ENCODE measurements at regions not wholly inside any gene's neighbourhood (a gene's known extent, or its start where the extent isn't known, plus 50 kb on each side); places are given as distances from the start of the nearest gene placed in this dataset.

DNA sequence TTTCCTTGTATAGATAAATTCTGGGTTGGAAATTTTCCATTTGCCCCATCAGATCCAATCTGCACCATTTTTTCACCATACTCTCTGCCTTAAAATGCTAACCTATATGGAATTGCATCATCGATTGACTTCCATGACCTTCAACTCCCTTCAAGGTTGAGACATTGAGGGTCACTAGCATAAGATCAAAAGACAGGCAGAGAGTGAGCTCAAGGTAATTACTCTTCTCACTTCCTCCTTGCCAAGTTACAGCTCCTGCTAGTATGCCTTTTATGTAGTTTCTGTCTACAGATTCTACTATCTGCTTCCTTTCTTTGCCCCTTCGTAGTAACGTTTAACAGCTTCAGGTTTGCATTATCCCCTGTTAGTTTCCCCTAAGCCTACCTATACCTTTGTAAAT is 1127.7 kb upstream of the LRRTM3 start:
- peaks cover 0 to 1% of the 10 kb centered on the region in 2 donors for H3K4me1 ChIP-seq (ENCODE audit: control insufficient read depth in 2 of 2, insufficient read depth in 1 of 2, low read depth in 1 of 2, low read length in 2 of 2)
- no peak for DNase-seq (ENCODE audit: low spot score)
- no peak overlapping the region for H3K9ac ChIP-seq (ENCODE audit: low read depth, low read length, poor library complexity)
- no peak overlapping the region for H3K27ac ChIP-seq (replicated peaks; ENCODE audit: low read length)
- no peak overlapping the region for H3K18ac ChIP-seq (ENCODE audit: low read length)
- no peaks in the 10 kb centered on the region for H3K79me1 ChIP-seq (ENCODE audit: low read depth, low read length)
- no peak overlapping the region for H2AFZ ChIP-seq (ENCODE audit: low read length)
- H3K9me3 ChIP-seq (replicated peaks in 1 of 2; ENCODE audit: control insufficient read depth in 2 of 2, insufficient read depth in 1 of 2, low read depth in 1 of 2, low read length in 2 of 2), result no peaks in the 10 kb centered on the region
- H3K14ac ChIP-seq (ENCODE audit: low read length), result no peak overlapping the region
- H3K27me3 ChIP-seq (ENCODE audit: control insufficient read depth in 3 of 3, insufficient read depth in 3 of 3, low read depth in 1 of 3, low read length in 3 of 3), result no peaks in the 10 kb centered on the region
- H2BK5ac ChIP-seq (ENCODE audit: low read length), result no peak overlapping the region
- no peak overlapping the region for H4K91ac ChIP-seq (ENCODE audit: low read depth, low read length, poor library complexity)
- no peak overlapping the region for H2BK12ac ChIP-seq (ENCODE audit: low read length)
- H4K8ac ChIP-seq (ENCODE audit: low read depth, low read length), result no peak overlapping the region
- WGBS, 2 donors (ENCODE audit: extremely low coverage in 2 of 2, insufficient read length in 2 of 2, insufficient replicate concordance in 1 of 2), result no CpG with 5 or more reads among the region's 3 CpGs
- no peak overlapping the region for H2AK5ac ChIP-seq (ENCODE audit: low read depth, low read length)
- no peak overlapping the region for H3K4ac ChIP-seq (ENCODE audit: low read length)
- no peaks in the 10 kb centered on the region for H3K36me3 ChIP-seq (replicated peaks in 1 of 2; ENCODE audit: control insufficient read depth in 2 of 2, insufficient read depth in 2 of 2, low read length in 2 of 2)
- no peak overlapping the region for H3K23ac ChIP-seq (ENCODE audit: low read depth, low read length, poor library complexity)
- no peak overlapping the region for H2BK120ac ChIP-seq (ENCODE audit: low read depth, low read length)
- no peak overlapping the region for H3K4me3 ChIP-seq (ENCODE audit: low read length in 2 of 2)
- H2BK15ac ChIP-seq (ENCODE audit: low read length), result no peak overlapping the region
- H3K4me2 ChIP-seq (ENCODE audit: insufficient read depth, low read length, poor library complexity, severe bottlenecking), result no peak overlapping the region

DNA sequence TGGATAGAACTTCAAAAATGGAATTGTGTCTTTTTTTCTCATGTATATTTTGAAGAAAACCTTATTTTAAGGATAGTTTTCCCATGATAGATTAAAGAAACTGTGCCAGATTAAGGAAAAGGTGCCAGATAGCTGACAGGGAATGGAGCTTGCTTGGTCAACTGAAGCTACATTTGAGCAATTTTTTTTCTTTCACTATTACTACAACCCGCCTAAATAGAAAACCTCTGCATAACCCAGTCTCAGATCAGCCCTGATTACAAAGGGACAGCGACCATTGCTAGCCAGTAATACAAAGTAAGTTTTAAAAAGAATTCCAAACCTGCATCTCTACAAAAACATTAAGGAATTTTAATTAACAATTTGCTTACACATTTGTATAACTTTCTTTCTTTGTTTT is 1123.4 kb upstream of the LRRTM3 start:
- H3K23ac ChIP-seq (ENCODE audit: low read depth, low read length, poor library complexity), result no peak overlapping the region
- H3K36me3 ChIP-seq (replicated peaks in 1 of 2; ENCODE audit: control insufficient read depth in 2 of 2, insufficient read depth in 2 of 2, low read length in 2 of 2), result no peaks in the 10 kb centered on the region
- no peak overlapping the region for H2BK5ac ChIP-seq (ENCODE audit: low read length)
- H3K4ac ChIP-seq (ENCODE audit: low read length), result no peak overlapping the region
- H3K4me3 ChIP-seq (ENCODE audit: low read length in 2 of 2), result no peak overlapping the region
- H3K27ac ChIP-seq (replicated peaks; ENCODE audit: low read length), result no peak overlapping the region
- H2AFZ ChIP-seq (ENCODE audit: low read length), result no peak overlapping the region
- no peak overlapping the region for H2AK5ac ChIP-seq (ENCODE audit: low read depth, low read length)
- no peaks in the 10 kb centered on the region for H3K9me3 ChIP-seq (replicated peaks in 1 of 2; ENCODE audit: control insufficient read depth in 2 of 2, insufficient read depth in 1 of 2, low read depth in 1 of 2, low read length in 2 of 2)
- no peak overlapping the region for H3K18ac ChIP-seq (ENCODE audit: low read length)
- H2BK15ac ChIP-seq (ENCODE audit: low read length), result no peak overlapping the region
- no peaks in the 10 kb centered on the region for H3K79me1 ChIP-seq (ENCODE audit: low read depth, low read length)
- no peak for DNase-seq (ENCODE audit: low spot score)
- no CpG with 5 or more reads among the region's 2 CpGs for WGBS, 2 donors (ENCODE audit: extremely low coverage in 2 of 2, insufficient read length in 2 of 2, insufficient replicate concordance in 1 of 2)
- no peak overlapping the region for H3K4me2 ChIP-seq (ENCODE audit: insufficient read depth, low read length, poor library complexity, severe bottlenecking)
- H2BK120ac ChIP-seq (ENCODE audit: low read depth, low read length), result no peak overlapping the region
- H3K4me1 ChIP-seq (ENCODE audit: control insufficient read depth in 2 of 2, insufficient read depth in 1 of 2, low read depth in 1 of 2, low read length in 2 of 2), result peaks cover 0 to 1% of the 10 kb centered on the region in 2 donors
- no peak overlapping the region for H4K8ac ChIP-seq (ENCODE audit: low read depth, low read length)
- H3K14ac ChIP-seq (ENCODE audit: low read length), result no peak overlapping the region
- H3K9ac ChIP-seq (ENCODE audit: low read depth, low read length, poor library complexity), result no peak overlapping the region
- H3K27me3 ChIP-seq (ENCODE audit: control insufficient read depth in 3 of 3, insufficient read depth in 3 of 3, low read depth in 1 of 3, low read length in 3 of 3), result no peaks in the 10 kb centered on the region
- H4K91ac ChIP-seq (ENCODE audit: low read depth, low read length, poor library complexity), result no peak overlapping the region
- H2BK12ac ChIP-seq (ENCODE audit: low read length), result no peak overlapping the region

DNA sequence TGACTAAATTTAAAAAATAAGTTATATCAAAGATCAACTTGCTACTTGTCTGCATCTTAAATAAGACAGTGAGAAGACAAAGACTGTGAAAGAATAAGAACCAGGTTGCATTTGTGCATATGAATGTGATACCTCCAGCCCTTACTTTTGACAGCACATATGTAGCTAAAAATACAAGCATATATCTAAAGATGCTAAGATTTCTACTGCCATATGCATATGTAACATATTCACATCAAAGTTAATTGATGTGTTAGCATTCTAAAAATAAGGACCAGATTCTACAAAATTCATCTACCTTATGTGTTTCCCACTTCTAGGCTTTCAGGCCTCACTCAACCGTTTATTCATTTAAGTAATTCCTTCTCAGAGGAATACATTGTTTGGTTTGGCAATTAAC is 1120.3 kb upstream of the LRRTM3 start:
- H4K91ac ChIP-seq (ENCODE audit: low read depth, low read length, poor library complexity), result no peak overlapping the region
- H3K79me1 ChIP-seq (ENCODE audit: low read depth, low read length), result no peaks in the 10 kb centered on the region
- no peak overlapping the region for H4K8ac ChIP-seq (ENCODE audit: low read depth, low read length)
- H2BK5ac ChIP-seq (ENCODE audit: low read length), result no peak overlapping the region
- H3K14ac ChIP-seq (ENCODE audit: low read length), result no peak overlapping the region
- H3K4me2 ChIP-seq (ENCODE audit: insufficient read depth, low read length, poor library complexity, severe bottlenecking), result no peak overlapping the region
- no peak overlapping the region for H3K4me3 ChIP-seq (ENCODE audit: low read length in 2 of 2)
- no peak overlapping the region for H2AFZ ChIP-seq (ENCODE audit: low read length)
- no peaks in the 10 kb centered on the region for H3K9me3 ChIP-seq (replicated peaks in 1 of 2; ENCODE audit: control insufficient read depth in 2 of 2, insufficient read depth in 1 of 2, low read depth in 1 of 2, low read length in 2 of 2)
- no peak overlapping the region for H3K9ac ChIP-seq (ENCODE audit: low read depth, low read length, poor library complexity)
- no peak overlapping the region for H3K4ac ChIP-seq (ENCODE audit: low read length)
- H3K4me1 ChIP-seq (ENCODE audit: control insufficient read depth in 2 of 2, insufficient read depth in 1 of 2, low read depth in 1 of 2, low read length in 2 of 2), result peaks cover 0 to 1% of the 10 kb centered on the region in 2 donors
- DNase-seq (ENCODE audit: low spot score), result no peak
- WGBS, 2 donors (ENCODE audit: extremely low coverage in 2 of 2, insufficient read length in 2 of 2, insufficient replicate concordance in 1 of 2), result no CpG with 5 or more reads among the region's 1 CpG
- no peak overlapping the region for H2AK5ac ChIP-seq (ENCODE audit: low read depth, low read length)
- no peak overlapping the region for H2BK120ac ChIP-seq (ENCODE audit: low read depth, low read length)
- no peak overlapping the region for H3K27ac ChIP-seq (replicated peaks; ENCODE audit: low read length)
- H3K23ac ChIP-seq (ENCODE audit: low read depth, low read length, poor library complexity), result no peak overlapping the region
- H3K18ac ChIP-seq (ENCODE audit: low read length), result no peak overlapping the region
- H2BK15ac ChIP-seq (ENCODE audit: low read length), result no peak overlapping the region
- H3K27me3 ChIP-seq (ENCODE audit: control insufficient read depth in 3 of 3, insufficient read depth in 3 of 3, low read depth in 1 of 3, low read length in 3 of 3), result no peaks in the 10 kb centered on the region
- no peak overlapping the region for H2BK12ac ChIP-seq (ENCODE audit: low read length)
- H3K36me3 ChIP-seq (replicated peaks in 1 of 2; ENCODE audit: control insufficient read depth in 2 of 2, insufficient read depth in 2 of 2, low read length in 2 of 2), result no peaks in the 10 kb centered on the region

DNA sequence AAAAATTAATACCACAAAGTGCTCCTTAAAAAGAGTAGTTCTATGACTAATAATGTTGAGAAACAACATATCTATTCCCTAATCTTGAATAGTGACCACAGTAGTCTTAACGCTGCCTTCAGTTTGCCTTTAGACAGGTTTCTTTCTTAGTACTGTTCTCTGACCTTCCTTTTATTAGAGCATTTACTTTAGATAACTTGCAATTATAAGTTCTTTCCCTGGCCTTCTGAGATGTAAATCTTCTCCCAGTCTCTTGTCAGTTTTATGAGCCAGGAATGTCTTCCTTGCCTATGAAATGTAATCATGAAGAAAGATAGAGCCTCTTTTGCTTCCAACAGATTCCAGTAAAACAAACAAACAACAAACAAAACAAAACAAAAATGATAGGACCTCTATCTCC is 1119.8 kb upstream of the LRRTM3 start:
- Histone ChIP-seq H3K79me1 (ENCODE audit: low read depth, low read length) (no peaks in the 10 kb centered on the region), H3K4ac (ENCODE audit: low read length) (no peak overlapping the region), H3K27me3 (ENCODE audit: control insufficient read depth in 3 of 3, insufficient read depth in 3 of 3, low read depth in 1 of 3, low read length in 3 of 3) (no peaks in the 10 kb centered on the region), H2BK120ac (ENCODE audit: low read depth, low read length) (no peak overlapping the region), H3K14ac (ENCODE audit: low read length) (no peak overlapping the region), H2BK5ac (ENCODE audit: low read length) (no peak overlapping the region), H3K23ac (ENCODE audit: low read depth, low read length, poor library complexity) (no peak overlapping the region), H2BK12ac (ENCODE audit: low read length) (no peak overlapping the region), H3K4me3 (ENCODE audit: low read length in 2 of 2) (no peak overlapping the region), H3K4me1 (ENCODE audit: control insufficient read depth in 2 of 2, insufficient read depth in 1 of 2, low read depth in 1 of 2, low read length in 2 of 2) (peaks cover 0 to 1% of the 10 kb centered on the region in 2 donors), H4K91ac (ENCODE audit: low read depth, low read length, poor library complexity) (no peak overlapping the region), H3K18ac (ENCODE audit: low read length) (no peak overlapping the region), H3K9me3 (replicated peaks in 1 of 2; ENCODE audit: control insufficient read depth in 2 of 2, insufficient read depth in 1 of 2, low read depth in 1 of 2, low read length in 2 of 2) (no peaks in the 10 kb centered on the region), H2BK15ac (ENCODE audit: low read length) (no peak overlapping the region), H2AFZ (ENCODE audit: low read length) (no peak overlapping the region), H3K9ac (ENCODE audit: low read depth, low read length, poor library complexity) (no peak overlapping the region), H3K4me2 (ENCODE audit: insufficient read depth, low read length, poor library complexity, severe bottlenecking) (no peak overlapping the region), H3K36me3 (replicated peaks in 1 of 2; ENCODE audit: control insufficient read depth in 2 of 2, insufficient read depth in 2 of 2, low read length in 2 of 2) (no peaks in the 10 kb centered on the region), H3K27ac (replicated peaks; ENCODE audit: low read length) (no peak overlapping the region), H4K8ac (ENCODE audit: low read depth, low read length) (no peak overlapping the region), H2AK5ac (ENCODE audit: low read depth, low read length) (no peak overlapping the region)
- DNase-seq (ENCODE audit: low spot score), result no peak
- WGBS, 2 donors (ENCODE audit: extremely low coverage in 2 of 2, insufficient read length in 2 of 2, insufficient replicate concordance in 1 of 2), result no CpG with 5 or more reads among the region's 1 CpG

All from neuronal stem cell (in vitro differentiated cells).